ENCODE measurements at regions not wholly inside any gene's neighbourhood (a gene's known extent, or its start where the extent isn't known, plus 50 kb on each side); places are given as distances from the start of the nearest gene placed in this dataset.

DNA sequence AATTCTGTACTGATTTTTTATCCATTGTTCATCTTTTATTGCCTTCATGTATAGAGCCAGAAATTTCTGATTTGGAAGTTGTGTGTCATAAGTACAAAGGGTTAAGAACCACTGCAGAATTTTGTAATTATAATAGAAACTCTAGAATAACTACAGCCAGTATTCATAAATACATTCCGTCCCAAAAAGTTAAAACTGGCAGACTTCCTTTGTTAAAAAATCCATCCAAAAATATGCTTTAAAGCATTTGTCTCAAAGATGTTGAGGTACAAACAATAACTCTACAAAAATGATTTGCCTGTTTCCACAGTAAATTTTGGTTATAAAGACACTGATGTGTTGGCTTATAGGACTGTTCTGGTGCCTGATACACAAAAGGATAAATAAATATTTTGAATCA lies 436.6 kb downstream of the DTWD2 start:
- Histone ChIP-seq H2BK120ac (ENCODE audit: low read depth, low read length) (no peak overlapping the region), H3K18ac (ENCODE audit: low read length) (no peak overlapping the region), H3K4ac (ENCODE audit: low read depth, low read length) (no peak overlapping the region), H2BK15ac (replicated peaks; ENCODE audit: low read depth) (no peak overlapping the region), H3K27me3 (ENCODE audit: insufficient read depth, low read length, poor library complexity) (no peaks in the 10 kb centered on the region), H3K4me3 (ENCODE audit: low read length) (no peak overlapping the region), H2AK5ac (ENCODE audit: low read length) (no peak overlapping the region), H3K23ac (ENCODE audit: low read length) (no peak overlapping the region), H3K79me2 (ENCODE audit: control insufficient read depth, insufficient read depth, low read length) (no peaks in the 10 kb centered on the region), H3K4me2 (ENCODE audit: low read length) (no peak overlapping the region), H3K4me1 (ENCODE audit: control insufficient read depth, low read depth, low read length) (no peaks in the 10 kb centered on the region), H4K8ac (ENCODE audit: low read depth, low read length) (no peak overlapping the region), H2BK5ac (ENCODE audit: low read length) (no peak overlapping the region), H3K27ac (ENCODE audit: low read depth, low read length) (no peak overlapping the region), H3K36me3 (ENCODE audit: control insufficient read depth, insufficient read depth, low read length) (no peaks in the 10 kb centered on the region), H4K5ac (ENCODE audit: low read length) (no peak overlapping the region), H3K79me1 (ENCODE audit: low read length) (no peaks in the 10 kb centered on the region), H3K56ac (ENCODE audit: low read length) (no peak overlapping the region), H3K9ac (ENCODE audit: low read length) (no peak overlapping the region)
- no CpG with 5 or more reads among the region's 1 CpG for WGBS (ENCODE audit: extremely low coverage, insufficient coverage, low lambda C conversion rate)
- DNase-seq: no peak

DNA sequence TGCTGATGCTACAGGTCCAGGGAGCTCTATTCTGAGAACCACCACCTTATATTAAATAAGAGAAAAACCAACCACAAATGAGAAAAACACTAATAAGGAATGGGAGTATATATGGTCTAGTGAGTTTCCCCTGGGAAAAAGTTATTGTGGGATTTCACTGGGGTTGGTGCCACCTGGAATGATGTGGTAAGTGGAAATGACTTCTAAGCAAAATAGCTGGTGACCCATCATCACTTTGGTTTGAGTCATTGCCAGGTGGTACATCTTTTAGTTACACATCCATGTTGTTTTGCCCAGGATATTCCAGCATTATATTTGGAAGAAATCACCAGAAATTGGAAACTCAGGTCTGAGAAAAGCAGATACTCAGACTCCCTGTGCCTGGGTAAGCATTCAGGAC lies 437.3 kb downstream of the DTWD2 start:
- Histone ChIP-seq H3K56ac (ENCODE audit: low read length) (no peak overlapping the region), H2BK120ac (ENCODE audit: low read depth, low read length) (no peak overlapping the region), H3K9ac (ENCODE audit: low read length) (no peak overlapping the region), H3K27me3 (ENCODE audit: insufficient read depth, low read length, poor library complexity) (no peaks in the 10 kb centered on the region), H4K5ac (ENCODE audit: low read length) (no peak overlapping the region), H3K79me2 (ENCODE audit: control insufficient read depth, insufficient read depth, low read length) (no peaks in the 10 kb centered on the region), H2BK5ac (ENCODE audit: low read length) (no peak overlapping the region), H3K4me2 (ENCODE audit: low read length) (no peak overlapping the region), H3K79me1 (ENCODE audit: low read length) (no peaks in the 10 kb centered on the region), H3K36me3 (ENCODE audit: control insufficient read depth, insufficient read depth, low read length) (no peaks in the 10 kb centered on the region), H3K4me3 (ENCODE audit: low read length) (no peak overlapping the region), H3K27ac (ENCODE audit: low read depth, low read length) (no peak overlapping the region), H2BK15ac (replicated peaks; ENCODE audit: low read depth) (no peak overlapping the region), H3K23ac (ENCODE audit: low read length) (no peak overlapping the region), H4K8ac (ENCODE audit: low read depth, low read length) (no peak overlapping the region), H2AK5ac (ENCODE audit: low read length) (no peak overlapping the region), H3K4me1 (ENCODE audit: control insufficient read depth, low read depth, low read length) (no peaks in the 10 kb centered on the region), H3K18ac (ENCODE audit: low read length) (no peak overlapping the region), H3K4ac (ENCODE audit: low read depth, low read length) (no peak overlapping the region)
- no peak for DNase-seq

DNA sequence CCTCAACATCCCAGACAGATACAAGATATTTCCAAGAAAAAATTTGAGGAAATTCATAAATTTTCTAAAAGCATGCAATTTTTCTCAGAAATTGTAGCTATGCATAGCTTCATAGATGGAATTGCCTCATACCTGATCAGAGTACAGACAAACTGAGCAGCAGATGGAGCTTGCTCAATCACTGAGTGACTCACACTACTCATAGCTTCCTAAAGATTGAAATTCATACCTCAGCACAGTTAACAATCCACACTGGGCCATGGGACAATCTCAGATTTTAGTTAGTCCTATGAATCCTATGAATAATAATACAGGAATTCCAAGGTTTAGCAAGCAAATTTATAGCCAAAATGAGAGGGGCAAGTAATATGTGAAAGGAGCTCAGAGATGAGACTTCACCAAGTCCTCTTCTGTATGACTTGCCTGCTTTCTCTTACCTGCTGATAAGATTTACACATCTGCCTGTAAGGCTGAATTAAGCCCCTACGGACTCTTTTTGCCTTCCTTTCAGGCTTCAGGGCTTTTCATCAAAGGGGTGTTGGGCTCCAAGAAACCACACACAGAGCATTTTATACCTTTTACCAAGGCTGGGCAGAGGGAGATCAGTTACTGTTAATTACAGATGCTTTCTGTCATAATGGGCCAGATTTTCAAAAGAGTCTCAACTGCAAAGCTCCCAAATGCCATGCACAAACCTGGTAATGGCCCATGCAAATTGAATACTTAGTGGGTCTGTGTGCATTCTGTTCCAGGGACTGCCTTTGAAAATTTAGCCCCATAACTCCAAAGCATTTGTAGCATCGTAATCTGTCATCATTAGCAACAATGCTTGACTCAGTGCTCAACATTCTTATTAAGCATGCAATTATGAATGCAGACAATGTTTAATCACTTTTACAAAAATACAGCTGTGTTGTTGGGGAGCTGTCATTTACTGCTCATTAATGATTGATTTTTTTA lies 439.3 kb downstream of the DTWD2 start:
- Histone ChIP-seq H3K27ac (ENCODE audit: low read depth, low read length) (no peak overlapping the region), H3K4me1 (ENCODE audit: control insufficient read depth, low read depth, low read length) (no peaks in the 10 kb centered on the region), H3K56ac (ENCODE audit: low read length) (no peak overlapping the region), H3K23ac (ENCODE audit: low read length) (no peak overlapping the region), H2BK120ac (ENCODE audit: low read depth, low read length) (no peak overlapping the region), H3K4ac (ENCODE audit: low read depth, low read length) (no peak overlapping the region), H3K27me3 (ENCODE audit: insufficient read depth, low read length, poor library complexity) (no peaks in the 10 kb centered on the region), H3K4me3 (ENCODE audit: low read length) (no peak overlapping the region), H3K4me2 (ENCODE audit: low read length) (no peak overlapping the region), H2BK5ac (ENCODE audit: low read length) (no peak overlapping the region), H3K36me3 (ENCODE audit: control insufficient read depth, insufficient read depth, low read length) (no peaks in the 10 kb centered on the region), H3K79me1 (ENCODE audit: low read length) (no peaks in the 10 kb centered on the region), H2BK15ac (replicated peaks; ENCODE audit: low read depth) (no peak overlapping the region), H4K8ac (ENCODE audit: low read depth, low read length) (no peak overlapping the region), H4K5ac (ENCODE audit: low read length) (no peak overlapping the region), H2AK5ac (ENCODE audit: low read length) (no peak overlapping the region), H3K18ac (ENCODE audit: low read length) (no peak overlapping the region), H3K79me2 (ENCODE audit: control insufficient read depth, insufficient read depth, low read length) (no peaks in the 10 kb centered on the region), H3K9ac (ENCODE audit: low read length) (no peak overlapping the region)
- WGBS (ENCODE audit: extremely low coverage, insufficient coverage, low lambda C conversion rate): no CpG with 5 or more reads among the region's 2 CpGs
- DNase-seq: no peak

DNA sequence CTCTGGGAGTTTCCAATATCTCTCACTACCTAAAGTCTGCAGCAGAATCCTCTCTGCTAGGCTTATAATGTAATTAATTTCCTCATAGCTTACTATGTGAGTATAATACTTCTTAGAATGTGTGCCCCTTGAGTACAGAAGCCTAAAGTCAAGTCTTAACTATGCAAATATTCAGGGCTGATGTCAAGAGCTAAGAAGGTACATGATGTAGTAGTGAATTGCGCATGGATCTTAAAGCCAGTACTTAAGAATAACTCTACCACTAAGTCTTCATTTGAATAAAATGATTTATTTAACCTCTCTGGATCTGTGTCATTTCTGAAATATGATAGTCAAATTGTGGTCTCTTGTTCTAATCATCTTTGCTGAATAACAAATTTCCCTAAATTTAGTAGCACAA lies 442.9 kb downstream of the DTWD2 start:
- Histone ChIP-seq H3K27me3 (ENCODE audit: insufficient read depth, low read length, poor library complexity) (no peaks in the 10 kb centered on the region), H3K4ac (ENCODE audit: low read depth, low read length) (no peak overlapping the region), H2BK120ac (ENCODE audit: low read depth, low read length) (no peak overlapping the region), H3K79me2 (ENCODE audit: control insufficient read depth, insufficient read depth, low read length) (no peaks in the 10 kb centered on the region), H2AK5ac (ENCODE audit: low read length) (no peak overlapping the region), H3K4me3 (ENCODE audit: low read length) (no peak overlapping the region), H3K36me3 (ENCODE audit: control insufficient read depth, insufficient read depth, low read length) (no peaks in the 10 kb centered on the region), H3K9ac (ENCODE audit: low read length) (no peak overlapping the region), H2BK5ac (ENCODE audit: low read length) (no peak overlapping the region), H3K4me1 (ENCODE audit: control insufficient read depth, low read depth, low read length) (no peaks in the 10 kb centered on the region), H3K79me1 (ENCODE audit: low read length) (no peaks in the 10 kb centered on the region), H2BK15ac (replicated peaks; ENCODE audit: low read depth) (no peak overlapping the region), H3K23ac (ENCODE audit: low read length) (no peak overlapping the region), H4K5ac (ENCODE audit: low read length) (no peak overlapping the region), H3K56ac (ENCODE audit: low read length) (no peak overlapping the region), H3K27ac (ENCODE audit: low read depth, low read length) (no peak overlapping the region), H4K8ac (ENCODE audit: low read depth, low read length) (no peak overlapping the region), H3K4me2 (ENCODE audit: low read length) (no peak overlapping the region), H3K18ac (ENCODE audit: low read length) (no peak overlapping the region)
- no CpG with 5 or more reads among the region's 1 CpG for WGBS (ENCODE audit: extremely low coverage, insufficient coverage, low lambda C conversion rate)
- DNase-seq: no peak

DNA sequence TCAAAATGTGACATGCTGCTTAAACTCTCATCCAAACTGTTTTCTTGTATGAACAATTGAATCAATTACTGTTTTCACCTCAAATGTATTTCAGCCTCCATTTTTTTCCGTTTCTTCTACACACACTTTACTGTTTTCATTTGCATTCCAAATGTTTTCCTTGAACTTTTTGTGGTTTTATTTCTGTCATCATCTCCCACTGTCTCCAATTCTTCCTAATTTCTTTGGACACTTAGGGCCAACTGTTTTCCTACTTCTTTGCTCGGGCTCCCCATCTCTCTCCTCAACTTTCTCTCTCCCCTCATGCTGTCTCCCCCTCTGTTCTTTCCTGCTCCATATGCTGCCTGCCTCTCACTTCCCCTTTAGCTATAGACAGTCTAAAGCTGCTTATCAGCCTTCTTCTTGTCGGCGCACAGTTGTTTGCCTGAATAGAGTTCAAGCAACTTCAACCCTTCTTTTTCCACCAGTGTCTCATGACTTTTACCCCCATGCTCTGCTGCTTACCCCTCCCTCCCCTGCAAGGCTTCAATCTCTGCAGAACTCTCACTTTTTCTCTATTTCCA lies 443.4 kb downstream of the DTWD2 start:
- Histone ChIP-seq H3K4ac (ENCODE audit: low read depth, low read length) (no peak overlapping the region), H3K79me2 (ENCODE audit: control insufficient read depth, insufficient read depth, low read length) (no peaks in the 10 kb centered on the region), H3K56ac (ENCODE audit: low read length) (no peak overlapping the region), H2AK5ac (ENCODE audit: low read length) (no peak overlapping the region), H4K8ac (ENCODE audit: low read depth, low read length) (no peak overlapping the region), H2BK5ac (ENCODE audit: low read length) (no peak overlapping the region), H3K27me3 (ENCODE audit: insufficient read depth, low read length, poor library complexity) (no peaks in the 10 kb centered on the region), H3K4me2 (ENCODE audit: low read length) (no peak overlapping the region), H3K4me3 (ENCODE audit: low read length) (no peak overlapping the region), H3K27ac (ENCODE audit: low read depth, low read length) (no peak overlapping the region), H3K18ac (ENCODE audit: low read length) (no peak overlapping the region), H4K5ac (ENCODE audit: low read length) (no peak overlapping the region), H3K9ac (ENCODE audit: low read length) (no peak overlapping the region), H3K79me1 (ENCODE audit: low read length) (no peaks in the 10 kb centered on the region), H3K36me3 (ENCODE audit: control insufficient read depth, insufficient read depth, low read length) (no peaks in the 10 kb centered on the region), H3K23ac (ENCODE audit: low read length) (no peak overlapping the region), H2BK120ac (ENCODE audit: low read depth, low read length) (no peak overlapping the region), H3K4me1 (ENCODE audit: control insufficient read depth, low read depth, low read length) (no peaks in the 10 kb centered on the region), H2BK15ac (replicated peaks; ENCODE audit: low read depth) (no peak overlapping the region)
- no CpG with 5 or more reads among the region's 4 CpGs for WGBS (ENCODE audit: extremely low coverage, insufficient coverage, low lambda C conversion rate)
- DNase-seq: no peak
